ENCODE measurements at regions not wholly inside any gene's neighbourhood (a gene's known extent, or its start where the extent isn't known, plus 50 kb on each side); places are given as distances from the start of the nearest gene placed in this dataset.

DNA sequence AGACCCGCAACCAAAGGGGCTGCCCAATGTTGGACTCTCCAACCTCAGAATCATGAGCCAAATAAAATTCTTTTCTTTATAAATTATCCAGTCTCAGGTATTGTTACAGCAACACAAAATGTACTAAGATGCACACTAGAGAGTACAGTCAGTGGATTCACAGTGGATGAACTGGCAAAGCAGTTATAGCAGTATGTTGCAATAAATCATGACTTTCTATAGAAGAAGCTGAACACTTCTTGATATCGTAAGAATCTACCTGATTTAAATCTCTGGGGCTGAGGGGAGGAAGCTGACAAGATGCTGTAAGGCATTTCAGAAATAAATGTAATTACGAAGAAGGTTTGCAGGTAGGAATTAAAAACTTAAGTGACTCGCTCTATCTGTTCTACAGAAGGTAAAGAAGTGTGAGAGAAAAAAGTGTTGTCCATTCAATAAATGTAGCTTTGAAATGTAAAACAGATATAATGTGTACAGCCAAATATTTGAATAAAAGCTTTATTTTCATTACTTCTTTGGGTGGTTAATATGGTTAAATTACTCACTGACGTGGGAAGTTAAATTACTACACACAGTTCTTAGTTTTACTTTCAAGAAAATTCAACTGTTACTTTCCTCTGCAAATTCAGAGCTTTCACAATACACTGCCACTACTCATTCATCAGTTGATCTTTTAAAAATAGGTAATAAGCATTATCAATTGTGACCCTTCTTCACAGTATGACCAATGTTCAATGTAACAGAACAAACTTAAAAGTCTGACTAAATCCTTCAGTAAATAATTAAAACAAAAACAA lies 439.1 kb downstream of the SHQ1 start:
- Histone ChIP-seq H3K4me1 (ENCODE audit: low read length) (no peaks in the 10 kb centered on the region), H3K79me2 (ENCODE audit: low read length) (peaks cover 100% of the 10 kb centered on the region), H3K27ac (ENCODE audit: low read length) (no peak overlapping the region), H3K4me2 (ENCODE audit: low read depth, low read length) (no peak overlapping the region), H3K9me3 (replicated peaks; ENCODE audit: insufficient read depth, low read length) (no peaks in the 10 kb centered on the region), H3K4me3 (ENCODE audit: low read length) (no peak overlapping the region), H3F3A (ENCODE audit: insufficient read depth, low read length) (no peaks in the 10 kb centered on the region), H3K9ac (ENCODE audit: low read length) (no peak overlapping the region), H2AFZ (ENCODE audit: low read length) (no peak overlapping the region), H3K9me2 (replicated peaks; ENCODE audit: insufficient read depth, low read length) (no peaks in the 10 kb centered on the region), H4K20me1 (ENCODE audit: insufficient read depth, low read length) (peaks cover 17% of the 10 kb centered on the region; the same call in 1 of the 2 replicates), H3K27me3 (replicated peaks; ENCODE audit: insufficient read depth, low read length) (no peaks in the 10 kb centered on the region), H3K36me3 (replicated peaks; ENCODE audit: insufficient read depth, low read length) (no peaks in the 10 kb centered on the region)
- TF ChIP-seq, protein P1, sequence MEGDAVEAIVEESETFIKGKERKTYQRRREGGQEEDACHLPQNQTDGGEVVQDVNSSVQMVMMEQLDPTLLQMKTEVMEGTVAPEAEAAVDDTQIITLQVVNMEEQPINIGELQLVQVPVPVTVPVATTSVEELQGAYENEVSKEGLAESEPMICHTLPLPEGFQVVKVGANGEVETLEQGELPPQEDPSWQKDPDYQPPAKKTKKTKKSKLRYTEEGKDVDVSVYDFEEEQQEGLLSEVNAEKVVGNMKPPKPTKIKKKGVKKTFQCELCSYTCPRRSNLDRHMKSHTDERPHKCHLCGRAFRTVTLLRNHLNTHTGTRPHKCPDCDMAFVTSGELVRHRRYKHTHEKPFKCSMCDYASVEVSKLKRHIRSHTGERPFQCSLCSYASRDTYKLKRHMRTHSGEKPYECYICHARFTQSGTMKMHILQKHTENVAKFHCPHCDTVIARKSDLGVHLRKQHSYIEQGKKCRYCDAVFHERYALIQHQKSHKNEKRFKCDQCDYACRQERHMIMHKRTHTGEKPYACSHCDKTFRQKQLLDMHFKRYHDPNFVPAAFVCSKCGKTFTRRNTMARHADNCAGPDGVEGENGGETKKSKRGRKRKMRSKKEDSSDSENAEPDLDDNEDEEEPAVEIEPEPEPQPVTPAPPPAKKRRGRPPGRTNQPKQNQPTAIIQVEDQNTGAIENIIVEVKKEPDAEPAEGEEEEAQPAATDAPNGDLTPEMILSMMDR (IDR thresholded peaks at IDR 0.05; ENCODE audit: low read length) = no peak
- TF ChIP-seq EZH2 (optimal IDR thresholded peaks at IDR 0.05; ENCODE audit: low read depth, low read length) = no peak
- no peak for TF ChIP-seq EZH2phosphoT487 (IDR thresholded peaks at IDR 0.05; ENCODE audit: low read length)
- no peak for DNase-seq

DNA sequence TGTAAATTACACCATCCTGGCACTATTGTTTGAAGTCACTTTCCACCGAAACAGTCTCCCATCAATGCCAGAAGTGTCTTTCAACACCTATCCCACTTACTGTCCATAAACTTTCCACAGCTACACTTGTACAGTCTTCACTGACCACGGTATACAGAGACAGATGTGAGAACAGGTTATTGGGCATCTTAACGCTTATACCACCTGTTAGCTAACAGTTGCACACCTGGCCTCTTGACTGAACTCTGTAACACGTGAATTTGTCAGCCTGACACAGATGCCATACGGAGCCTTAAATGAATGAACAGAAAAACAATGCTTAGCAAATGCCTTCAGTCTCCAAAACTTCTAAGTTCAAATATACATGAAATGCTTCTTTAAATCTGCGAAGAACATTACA lies 440.5 kb downstream of the SHQ1 start:
- no peak overlapping the region for H3K4me3 ChIP-seq (ENCODE audit: low read length)
- TF ChIP-seq, protein P1 (IDR thresholded peaks at IDR 0.05; ENCODE audit: low read length) = no peak
- H3K4me2 ChIP-seq (ENCODE audit: low read depth, low read length) = no peak overlapping the region
- no peak for DNase-seq
- H3K9me3 ChIP-seq (replicated peaks; ENCODE audit: insufficient read depth, low read length) = no peaks in the 10 kb centered on the region
- H3F3A ChIP-seq (ENCODE audit: insufficient read depth, low read length) = no peaks in the 10 kb centered on the region
- peaks cover 100% of the 10 kb centered on the region for H3K79me2 ChIP-seq (ENCODE audit: low read length)
- no peaks in the 10 kb centered on the region for H3K36me3 ChIP-seq (replicated peaks; ENCODE audit: insufficient read depth, low read length)
- H2AFZ ChIP-seq (ENCODE audit: low read length) = no peak overlapping the region
- no peak overlapping the region for H3K27ac ChIP-seq (ENCODE audit: low read length)
- no peaks in the 10 kb centered on the region for H3K4me1 ChIP-seq (ENCODE audit: low read length)
- H3K9me2 ChIP-seq (replicated peaks; ENCODE audit: insufficient read depth, low read length) = no peaks in the 10 kb centered on the region
- peaks cover 17% of the 10 kb centered on the region; the same call in 1 of the 2 replicates for H4K20me1 ChIP-seq (ENCODE audit: insufficient read depth, low read length)
- no peak overlapping the region for H3K9ac ChIP-seq (ENCODE audit: low read length)
- H3K27me3 ChIP-seq (replicated peaks; ENCODE audit: insufficient read depth, low read length) = no peaks in the 10 kb centered on the region

DNA sequence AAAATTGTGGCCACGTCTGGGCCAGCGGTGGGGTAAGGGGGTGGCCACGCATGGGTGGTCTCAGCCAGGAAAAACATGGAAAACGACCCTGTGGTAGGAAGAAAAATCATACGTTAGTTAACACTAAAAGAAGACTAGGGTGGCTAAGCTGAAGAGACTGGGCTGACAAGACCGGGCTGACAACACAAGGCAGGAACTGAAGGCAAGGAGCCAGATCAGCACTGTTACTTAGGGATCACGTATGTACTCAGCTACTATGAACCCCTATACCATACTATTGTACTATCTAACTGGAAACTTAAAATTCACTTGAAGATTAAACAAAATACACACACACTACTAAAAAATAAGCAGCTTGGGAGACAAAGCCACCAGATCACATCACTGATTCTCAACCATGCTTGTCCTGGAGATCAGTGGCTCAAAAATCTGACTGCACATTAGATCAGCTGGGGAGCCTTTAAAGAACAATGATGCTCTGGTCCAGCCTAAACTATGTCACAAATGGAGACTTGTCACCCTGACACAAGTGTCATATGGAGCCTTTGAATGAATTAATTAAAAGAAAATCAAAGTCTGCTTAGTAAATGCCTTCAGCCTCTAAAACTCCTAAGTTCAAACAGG lies 442.2 kb downstream of the SHQ1 start:
- H3K36me3 ChIP-seq (replicated peaks; ENCODE audit: insufficient read depth, low read length) = no peaks in the 10 kb centered on the region
- H3K9ac ChIP-seq (ENCODE audit: low read length) = no peak overlapping the region
- no peak overlapping the region for H3K27ac ChIP-seq (ENCODE audit: low read length)
- no peaks in the 10 kb centered on the region for H3K9me3 ChIP-seq (replicated peaks; ENCODE audit: insufficient read depth, low read length)
- no peaks in the 10 kb centered on the region for H3K4me1 ChIP-seq (ENCODE audit: low read length)
- no peaks in the 10 kb centered on the region for H3K9me2 ChIP-seq (replicated peaks; ENCODE audit: insufficient read depth, low read length)
- no peak overlapping the region for H2AFZ ChIP-seq (ENCODE audit: low read length)
- no peaks in the 10 kb centered on the region for H3K27me3 ChIP-seq (replicated peaks; ENCODE audit: insufficient read depth, low read length)
- no peak overlapping the region for H3K4me2 ChIP-seq (ENCODE audit: low read depth, low read length)
- H3F3A ChIP-seq (ENCODE audit: insufficient read depth, low read length) = no peaks in the 10 kb centered on the region
- no peak overlapping the region for H3K4me3 ChIP-seq (ENCODE audit: low read length)
- H3K79me2 ChIP-seq (ENCODE audit: low read length) = peaks cover 100% of the 10 kb centered on the region
- H4K20me1 ChIP-seq (ENCODE audit: insufficient read depth, low read length) = 0 out of 2 replicates have a peak, but pooled peaks cover 6% of the 10 kb centered on the region
- TF ChIP-seq, protein P1 (IDR thresholded peaks at IDR 0.05; ENCODE audit: low read length) = no peak
- TF ChIP-seq EZH2phosphoT487 (IDR thresholded peaks at IDR 0.05; ENCODE audit: low read length) (no peak), EZH2 (optimal IDR thresholded peaks at IDR 0.05; ENCODE audit: low read depth, low read length) (no peak)
- no peak for DNase-seq
